Adrenal gland (tissue), 9 donors: ENCODE measurements at regions not wholly inside any gene's neighbourhood (a gene's known extent, or its start where the extent isn't known, plus 50 kb on each side); places are given as distances from the start of the nearest gene placed in this dataset.

Experiments
- DNase-seq, 7 donors: peaks; one replicate each; pipeline ENCODE4 v3.0.0-alpha.2; 2019 to 2020
- H3K27ac ChIP-seq, 5 donors: fragments of 200-600 bp; sonication (generic) in 4 of 5; 1 replicate in 3 of 5; 2 replicates in 2 of 5; pipeline versions ENCODE4 v1.5.1 to v1.8.0; 2016 to 2020; ENCODE audit warnings: mild to moderate bottlenecking in 1 of 5
- H3K27me3 ChIP-seq: fragments of 200-600 bp; 2 replicates; pipeline ENCODE4 v1.8.0; 2021
- H3K36me3 ChIP-seq, 2 donors: fragments of 200-600 bp; replicated peaks in 1 of 2; 1 replicate in 1 of 2; 2 replicates in 1 of 2; pipeline versions ENCODE4 v1.5.1 to v1.8.0; 2018 to 2022
- H3K4me1 ChIP-seq, 2 donors: fragments of 200-600 bp; replicated peaks in 1 of 2; 1 replicate in 1 of 2; 2 replicates in 1 of 2; pipeline versions ENCODE4 v1.5.1 to v1.8.0; 2018 to 2021
- H3K4me3 ChIP-seq, 4 donors: fragments of 200-600 bp; sonication (generic) in 3 of 4; one replicate each; pipeline ENCODE4 v1.5.1; 2016 to 2018
- H3K9me3 ChIP-seq, 3 donors: fragments of 200-600 bp; sonication (generic) in 1 of 3; replicated peaks in 1 of 3; 1 replicate in 2 of 3; 2 replicates in 1 of 3; pipeline versions ENCODE4 v1.5.1 to v1.8.0; 2016 to 2021
- POLR2A ChIP-seq, 2 donors: fragments of 450-650 bp; IDR thresholded peaks; one replicate each; pipeline ENCODE4 v1.6.1; 2017; ENCODE audit warnings: antibody characterized with exemption in 2 of 2, mild to moderate bottlenecking in 2 of 2, moderate library complexity in 1 of 2
- WGBS, 4 donors: extraction: QIAGEN DNeasy Blood & Tissue Kit in 2 of 4; methylation state at CpG; one replicate each; pipeline versions ENCODE4 v1.1.5 to v1.1.7; 2013 to 2017; 5-methylcytosine and 5-hydroxymethylcytosine counted together
- intact Hi-C, 2 donors: fragments of 100-400 bp; cut with DNase I; formaldehyde crosslinking; loops; one replicate each; pipeline versions ENCODE4 v1.14.1 to v1.15.0; 2022 to 2023
- TF ChIP-seq, protein P1 (sequence below), 6 experiments: fragments of 450-650 bp in 4 of 6; fragments of 200-600 bp in 2 of 6; sonication (generic) in 1 of 6; IDR thresholded peaks; 1 replicate in 5 of 6; 2 replicates in 1 of 6; pipeline versions ENCODE4 v1.5.1 to v1.8.0; 2016 to 2021; ENCODE audit warnings: antibody characterized with exemption in 6 of 6, mild to moderate bottlenecking in 2 of 6, moderate library complexity in 1 of 6
- donor health status: healthy with polysubstance abuse.
- donor health status: Bipolar disorder and iron deficiency.
- donor health status: DM: yes; HTN: yes; CAD: no.
- donor health status: DM: no; HTN: no; CAD: no.
- donor health status: DM: no; HTN: no; CAD: no.

GRCh38 chr9:33719581-33720374 lies 75.6 kb upstream of the PRSS3 start:
- Histone ChIP-seq H3K36me3 (no peaks in the 10 kb centered on the region), H3K27ac (no peak overlapping the region), H3K4me3 (no peak overlapping the region), H3K9me3 (no peaks in the 10 kb centered on the region), H3K27me3 (no peaks in the 10 kb centered on the region), H3K4me1 (peaks cover 0 to 4% of the 10 kb centered on the region in 2 donors)
- intact Hi-C loops, result loop anchor here in 1 of 2 donors (5.0 kb wide), 1 partner anchor 92 kb away; no protein-coding TSS in a partner anchor
- TF ChIP-seq POLR2A (IDR thresholded peaks at IDR 0.05), result no peak
- TF ChIP-seq, protein P1, sequence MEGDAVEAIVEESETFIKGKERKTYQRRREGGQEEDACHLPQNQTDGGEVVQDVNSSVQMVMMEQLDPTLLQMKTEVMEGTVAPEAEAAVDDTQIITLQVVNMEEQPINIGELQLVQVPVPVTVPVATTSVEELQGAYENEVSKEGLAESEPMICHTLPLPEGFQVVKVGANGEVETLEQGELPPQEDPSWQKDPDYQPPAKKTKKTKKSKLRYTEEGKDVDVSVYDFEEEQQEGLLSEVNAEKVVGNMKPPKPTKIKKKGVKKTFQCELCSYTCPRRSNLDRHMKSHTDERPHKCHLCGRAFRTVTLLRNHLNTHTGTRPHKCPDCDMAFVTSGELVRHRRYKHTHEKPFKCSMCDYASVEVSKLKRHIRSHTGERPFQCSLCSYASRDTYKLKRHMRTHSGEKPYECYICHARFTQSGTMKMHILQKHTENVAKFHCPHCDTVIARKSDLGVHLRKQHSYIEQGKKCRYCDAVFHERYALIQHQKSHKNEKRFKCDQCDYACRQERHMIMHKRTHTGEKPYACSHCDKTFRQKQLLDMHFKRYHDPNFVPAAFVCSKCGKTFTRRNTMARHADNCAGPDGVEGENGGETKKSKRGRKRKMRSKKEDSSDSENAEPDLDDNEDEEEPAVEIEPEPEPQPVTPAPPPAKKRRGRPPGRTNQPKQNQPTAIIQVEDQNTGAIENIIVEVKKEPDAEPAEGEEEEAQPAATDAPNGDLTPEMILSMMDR (IDR thresholded peaks at IDR 0.05), result peak in 5 of 6 experiments; percentile 21 to 46 (median 28)
- WGBS, 4 donors, result 32 to 50% (median 44%) methylated on average over 16 to 19 of the region's 19 CpGs
- DNase-seq, result peak in 5 of 7 donors; percentile 7 to 33 (median 21)

GRCh38 chr9:33721674-33722358 lies 73.5 kb upstream of the PRSS3 start:
- Histone ChIP-seq H3K4me3 (no peak overlapping the region), H3K36me3 (no peaks in the 10 kb centered on the region), H3K4me1 (peaks cover 0 to 4% of the 10 kb centered on the region in 2 donors), H3K27ac (no peak overlapping the region), H3K9me3 (no peaks in the 10 kb centered on the region), H3K27me3 (no peaks in the 10 kb centered on the region)
- intact Hi-C loops, result loop anchor here (2.0 to 5.0 kb wide), 2 partner anchors 95 to 97 kb away; no protein-coding TSS in a partner anchor
- TF ChIP-seq, protein P1 (IDR thresholded peaks at IDR 0.05), result peak; percentile 100
- peak in 1 of 2 donors; percentile 39 for TF ChIP-seq POLR2A (IDR thresholded peaks at IDR 0.05)
- peak; percentile 69 to 93 (median 86) for DNase-seq
- WGBS, 4 donors, result 21 to 35% (median 24%) methylated on average over 15 to 32 of the region's 32 CpGs

DNA sequence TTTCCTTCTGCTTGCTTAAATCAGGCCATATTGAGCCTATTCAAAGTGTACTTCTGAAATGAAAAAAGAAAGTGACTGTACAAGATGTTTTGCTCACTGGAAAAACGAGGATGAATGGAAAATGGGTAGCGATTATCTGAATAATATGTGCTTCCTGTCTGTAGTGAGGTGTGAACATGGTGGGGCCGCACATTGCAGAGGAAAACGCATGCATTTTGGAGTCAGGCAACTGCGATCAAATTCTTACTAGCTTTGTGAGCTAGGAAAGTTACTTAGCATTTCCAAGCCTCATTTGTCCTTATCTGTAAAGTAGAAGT lies 73.0 kb upstream of the PRSS3 start:
- TF ChIP-seq, protein P1 (IDR thresholded peaks at IDR 0.05), result peak in 1 of 6 experiments; percentile 6
- TF ChIP-seq POLR2A (IDR thresholded peaks at IDR 0.05), result no peak
- intact Hi-C loops, result loop anchor here (2.0 to 5.0 kb wide), 2 partner anchors 95 to 98 kb away; no protein-coding TSS in a partner anchor
- Histone ChIP-seq H3K4me3 (no peak overlapping the region), H3K9me3 (no peaks in the 10 kb centered on the region), H3K4me1 (peaks cover 0 to 4% of the 10 kb centered on the region in 2 donors), H3K27ac (no peak overlapping the region), H3K27me3 (no peaks in the 10 kb centered on the region), H3K36me3 (no peaks in the 10 kb centered on the region)
- WGBS, 4 donors, result 45 to 55% (median 50%) methylated on average over 5 of the region's 5 CpGs
- no peak for DNase-seq

- Histone ChIP-seq H3K4me3 (no peak overlapping the region), H3K9me3 (no peaks in the 10 kb centered on the region), H3K27ac (no peak overlapping the region), H3K36me3 (no peaks in the 10 kb centered on the region), H3K27me3 (no peaks in the 10 kb centered on the region), H3K4me1 (no peaks in the 10 kb centered on the region)
- no peak for DNase-seq
- no peak for TF ChIP-seq POLR2A (IDR thresholded peaks at IDR 0.05)
- TF ChIP-seq, protein P1 (IDR thresholded peaks at IDR 0.05), result no peak
- intact Hi-C loops, result no loop called here
- WGBS, 4 donors, result 75 to 91% (median 78%) methylated on average over 1 of the region's 1 CpG
Measured at GRCh38 chr9:33728613-33729012, 66.7 kb upstream of the PRSS3 start.
